Panc1 (cell line): ENCODE measurements at regions not wholly inside any gene's neighbourhood (a gene's known extent, or its start where the extent isn't known, plus 50 kb on each side); places are given as distances from the start of the nearest gene placed in this dataset.

Experiments
- ATAC-seq: fragments of 200-7000 bp; cut with Tn5 transposase; 2 replicates; pipeline ENCODE4 v1.9.1; 2020; ENCODE audit warnings: mild to moderate bottlenecking, moderate library complexity
- BruUV-seq: library from RNA; stranded (reverse); fragments of 400-500 nt; replicated peaks from 2 replicates; lab custom pipeline; 2021; lab: Mats Ljungman, UMichigan
- CTCF ChIA-PET: fragments of 300-600 bp; sonication (Branson Sonifier 250); formaldehyde crosslinking; loops from one replicate; lab custom pipeline; 2022; ENCODE audit warnings: antibody characterized with exemption; lab: Charles Lee
- POLR2A ChIA-PET: fragments of 300-600 bp; sonication (Branson Sonifier 250); formaldehyde crosslinking; loops from one replicate; lab custom pipeline; 2022; ENCODE audit warnings: antibody characterized with exemption; lab: Charles Lee
- DNase-seq: peaks from one replicate; pipeline ENCODE4 v3.0.0-alpha.2; 2010; ENCODE audit warnings: low read depth, low spot score
- H3K27ac ChIP-seq: 2 replicates; pipeline ENCODE4 v1.5.1; 2011; ENCODE audit warnings: mild to moderate bottlenecking, low read length, inconsistent platforms
- H3K27me3 ChIP-seq: fragments of 200-500 bp; sonication (Bioruptor generic); 2 replicates; pipeline ENCODE4 v1.6.0; 2014; ENCODE audit warnings: low read length, inconsistent platforms; ENCODE audit not compliant: control insufficient read depth, insufficient read depth
- H3K36me3 ChIP-seq: fragments of 200-500 bp; sonication (Bioruptor generic); 2 replicates; pipeline ENCODE4 v1.5.1; 2014; ENCODE audit warnings: inconsistent platforms, mild to moderate bottlenecking, low read length, moderate library complexity; ENCODE audit not compliant: control insufficient read depth, insufficient read depth
- H3K4me1 ChIP-seq: 2 replicates; pipeline ENCODE4 v1.5.1; 2011; ENCODE audit warnings: inconsistent platforms, mild to moderate bottlenecking, low read length, moderate library complexity; ENCODE audit not compliant: control insufficient read depth, insufficient read depth
- H3K4me3 ChIP-seq, 2 experiments: 2 replicates each; pipeline ENCODE4 v1.5.1; 2011 to 2012; ENCODE audit warnings: low read depth in 2 of 2, low read length in 2 of 2, mild to moderate bottlenecking in 2 of 2, inconsistent platforms in 1 of 2, moderate library complexity in 1 of 2
- H3K9me3 ChIP-seq: fragments of 200-500 bp; sonication (Bioruptor generic); 2 replicates; pipeline ENCODE4 v1.5.1; 2014; ENCODE audit warnings: low read depth, mild to moderate bottlenecking, inconsistent platforms, low read length, moderate library complexity; ENCODE audit not compliant: control insufficient read depth, insufficient read depth
- CTCF ChIP-seq: fragments of 450-650 bp; IDR thresholded peaks from 2 replicates; pipeline ENCODE4 v1.5.1; 2017; ENCODE audit warnings: mild to moderate bottlenecking
- POLR2AphosphoS5 ChIP-seq: IDR thresholded peaks from 2 replicates; pipeline ENCODE4 v1.6.1; 2012; ENCODE audit warnings: mild to moderate bottlenecking, low read depth, low read length, moderate library complexity
- REST ChIP-seq, 2 experiments: IDR thresholded peaks; 2 replicates each; pipeline ENCODE4 v1.6.1; 2011 to 2012; ENCODE audit warnings: low read depth in 2 of 2, control low read depth in 1 of 2, low read length in 1 of 2, mild to moderate bottlenecking in 1 of 2, moderate library complexity in 1 of 2; ENCODE audit not compliant: insufficient read depth in 1 of 2
- SIN3A ChIP-seq: IDR thresholded peaks from 2 replicates; pipeline ENCODE4 v1.6.1; 2012; ENCODE audit warnings: low read depth, mild to moderate bottlenecking, low read length, moderate library complexity, borderline replicate concordance; ENCODE audit not compliant: insufficient read depth
- TCF7L2 ChIP-seq: IDR thresholded peaks from 2 replicates; pipeline ENCODE4 v1.6.1; 2011; ENCODE audit warnings: mild to moderate bottlenecking, low read depth, low read length, inconsistent platforms
- in situ Hi-C: cut with HindIII; loops from 2 replicates; pipeline ENCODE4 v1.10.0; 2016; ENCODE audit warnings: low sequenced_read_pairs, low pct_unique_long_range_greater_than_20kb
- intact Hi-C: fragments of 100-400 bp; cut with micrococcal nuclease; formaldehyde crosslinking; loops from one replicate; pipeline ENCODE4 v1.10.0; 2022; ENCODE audit not compliant: unreplicated experiment

GRCh38 chr10:129004398-129004797, 462.6 kb upstream of the MGMT start:
- Histone ChIP-seq H3K27me3 (no peaks in the 10 kb centered on the region; the same call in 1 of the 2 replicates), H3K27ac (no peak overlapping the region), H3K9me3 (no peaks in the 10 kb centered on the region), H3K36me3 (no peaks in the 10 kb centered on the region), H3K4me1 (no peaks in the 10 kb centered on the region), H3K4me3 (no peak overlapping the region)
- ChIA-PET CTCF (no interaction called here), POLR2A (no interaction called here)
- no peak for ATAC-seq
- TF ChIP-seq TCF7L2 (no peak), POLR2AphosphoS5 (no peak), REST (IDR thresholded peaks at IDR 0.05; ENCODE audit: insufficient read depth in 1 of 2, low read depth in 2 of 2, low read length in 1 of 2) (no peak), CTCF (no peak), SIN3A (no peak)
- no TSS peak for BruUV-seq
- intact Hi-C loops (no loop called here), in situ Hi-C loops (no loop called here)
- no peak for DNase-seq

- POLR2A ChIA-PET, result no interaction called here
- Histone ChIP-seq H3K4me1 (no peaks in the 10 kb centered on the region), H3K4me3 (no peak overlapping the region), H3K27me3 (no peaks in the 10 kb centered on the region; the same call in 1 of the 2 replicates), H3K27ac (no peak overlapping the region), H3K36me3 (no peaks in the 10 kb centered on the region), H3K9me3 (no peaks in the 10 kb centered on the region)
- in situ Hi-C loops (no loop called here), intact Hi-C loops (no loop called here)
- CTCF ChIA-PET, result no interaction called here
- no peak for ATAC-seq
- BruUV-seq, result no TSS peak
- no peak for DNase-seq
- TF ChIP-seq CTCF (no peak), SIN3A (no peak), REST (IDR thresholded peaks at IDR 0.05; ENCODE audit: insufficient read depth in 1 of 2, low read depth in 2 of 2, low read length in 1 of 2) (no peak), POLR2AphosphoS5 (no peak), TCF7L2 (no peak)
Measured at GRCh38 chr10:129005080-129005479, 462.0 kb upstream of the MGMT start.
